Caco-2 (cell line): ENCODE measurements at regions not wholly inside any gene's neighbourhood (a gene's known extent, or its start where the extent isn't known, plus 50 kb on each side); places are given as distances from the start of the nearest gene placed in this dataset.

Experiments
- BruUV-seq: library from RNA; stranded (reverse); fragments of 400-500 nt; replicated peaks from 2 replicates; lab custom pipeline; 2021; lab: Mats Ljungman, UMichigan
- CTCF ChIA-PET: fragments of 300-600 bp; sonication (Branson Sonifier 250); formaldehyde crosslinking; loops from one replicate; lab custom pipeline; 2022; ENCODE audit warnings: antibody characterized with exemption; lab: Charles Lee
- POLR2A ChIA-PET: fragments of 300-600 bp; sonication (Branson Sonifier 250); formaldehyde crosslinking; loops from one replicate; lab custom pipeline; 2022; ENCODE audit warnings: antibody characterized with exemption; lab: Charles Lee
- DNase-seq, 2 experiments: peaks; one replicate each; pipeline versions ENCODE4 v3.0.0 to v3.0.0-alpha.2; 2020 to 2022
- H3K27me3 ChIP-seq: replicated peaks from 2 replicates; pipeline ENCODE4 v1.6.0; 2011; ENCODE audit warnings: low read length; ENCODE audit not compliant: control insufficient read depth, insufficient read depth
- H3K36me3 ChIP-seq: 2 replicates; pipeline ENCODE4 v1.5.1; 2011; ENCODE audit warnings: low read length; ENCODE audit not compliant: control insufficient read depth, insufficient read depth
- H3K4me1 ChIP-seq: fragments of 250-450 bp; sonication (Bioruptor Pico); 2 replicates; pipeline ENCODE4 v1.5.1; 2020; ENCODE audit warnings: mild to moderate bottlenecking
- H3K4me3 ChIP-seq: 2 replicates; pipeline ENCODE4 v1.5.1; 2011; ENCODE audit warnings: low read depth, mild to moderate bottlenecking, control low read depth, low read length
- H3K9me3 ChIP-seq: fragments of 250-450 bp; sonication (Bioruptor Pico); 2 replicates; pipeline ENCODE4 v1.5.1; 2020; ENCODE audit warnings: mild to moderate bottlenecking, moderate library complexity
- H3K27ac Mint-ChIP-seq: one replicate; pipeline ENCODE4 v1.8.0; 2022; ENCODE audit warnings: mixed read lengths; ENCODE audit not compliant: unreplicated experiment
- H3K27me3 Mint-ChIP-seq: one replicate; pipeline ENCODE4 v1.8.0; 2022; ENCODE audit warnings: mixed read lengths; ENCODE audit not compliant: insufficient read depth, unreplicated experiment
- H3K36me3 Mint-ChIP-seq: one replicate; pipeline ENCODE4 v1.8.0; 2022; ENCODE audit warnings: mild to moderate bottlenecking, mixed read lengths; ENCODE audit not compliant: insufficient read depth, unreplicated experiment
- H3K4me1 Mint-ChIP-seq: one replicate; pipeline ENCODE4 v1.8.0; 2022; ENCODE audit warnings: low read depth, mixed read lengths; ENCODE audit not compliant: unreplicated experiment
- H3K4me3 Mint-ChIP-seq: one replicate; pipeline ENCODE4 v1.8.0; 2022; ENCODE audit warnings: mild to moderate bottlenecking, moderate library complexity, mixed read lengths; ENCODE audit not compliant: unreplicated experiment
- H3K9me3 Mint-ChIP-seq: one replicate; pipeline ENCODE4 v1.8.0; 2022; ENCODE audit warnings: mixed read lengths; ENCODE audit not compliant: unreplicated experiment
- intact Hi-C: fragments of 100-400 bp; cut with micrococcal nuclease; formaldehyde crosslinking; loops from one replicate; pipeline ENCODE4 v1.10.0; 2022; ENCODE audit not compliant: unreplicated experiment
- TF ChIP-seq, protein P1 (sequence below), 2 experiments: fragments of 200-600 bp in 1 of 2; IDR thresholded peaks; 1 replicate in 1 of 2; 2 replicates in 1 of 2; pipeline versions ENCODE4 v1.5.1 to v1.8.0; 2011 to 2022; ENCODE audit warnings: antibody characterized with exemption in 1 of 2, control low read depth in 1 of 2, inconsistent platforms in 1 of 2, low read depth in 1 of 2, low read length in 1 of 2, mild to moderate bottlenecking in 1 of 2, moderate library complexity in 1 of 2; ENCODE audit not compliant: insufficient read depth in 1 of 2, severe bottlenecking in 1 of 2, unreplicated experiment in 1 of 2

DNA sequence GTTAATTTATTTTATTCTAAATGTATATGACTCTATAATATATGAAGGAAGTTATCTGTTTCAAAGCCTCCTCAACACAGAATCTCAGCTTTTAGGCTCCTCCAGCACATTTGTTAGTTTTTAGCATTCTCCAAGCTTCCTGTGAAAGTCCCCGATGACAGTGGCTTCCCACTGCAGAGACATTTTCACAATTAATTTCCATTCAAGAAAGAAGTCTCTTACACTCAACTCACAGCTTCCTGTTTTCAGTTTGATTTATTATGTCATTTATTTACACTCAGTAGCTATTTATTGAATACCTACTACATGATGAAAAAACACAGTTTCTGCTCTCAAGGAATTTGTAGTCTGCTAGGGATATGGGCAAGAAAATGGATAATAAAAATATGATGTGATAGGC is 2228.2 kb upstream of the WWC1 start:
- Histone ChIP-seq H3K36me3 (no peaks in the 10 kb centered on the region), H3K27me3 (no peaks in the 10 kb centered on the region), H3K4me1 (no peaks in the 10 kb centered on the region), H3K4me3 (no peak overlapping the region), H3K9me3 (no peaks in the 10 kb centered on the region)
- Mint-ChIP-seq H3K4me3 (no peak overlapping the region), H3K36me3 (no peaks in the 10 kb centered on the region), H3K27ac (no peak overlapping the region), H3K27me3 (no peaks in the 10 kb centered on the region), H3K4me1 (no peaks in the 10 kb centered on the region), H3K9me3 (no peaks in the 10 kb centered on the region)
- TF ChIP-seq, protein P1, sequence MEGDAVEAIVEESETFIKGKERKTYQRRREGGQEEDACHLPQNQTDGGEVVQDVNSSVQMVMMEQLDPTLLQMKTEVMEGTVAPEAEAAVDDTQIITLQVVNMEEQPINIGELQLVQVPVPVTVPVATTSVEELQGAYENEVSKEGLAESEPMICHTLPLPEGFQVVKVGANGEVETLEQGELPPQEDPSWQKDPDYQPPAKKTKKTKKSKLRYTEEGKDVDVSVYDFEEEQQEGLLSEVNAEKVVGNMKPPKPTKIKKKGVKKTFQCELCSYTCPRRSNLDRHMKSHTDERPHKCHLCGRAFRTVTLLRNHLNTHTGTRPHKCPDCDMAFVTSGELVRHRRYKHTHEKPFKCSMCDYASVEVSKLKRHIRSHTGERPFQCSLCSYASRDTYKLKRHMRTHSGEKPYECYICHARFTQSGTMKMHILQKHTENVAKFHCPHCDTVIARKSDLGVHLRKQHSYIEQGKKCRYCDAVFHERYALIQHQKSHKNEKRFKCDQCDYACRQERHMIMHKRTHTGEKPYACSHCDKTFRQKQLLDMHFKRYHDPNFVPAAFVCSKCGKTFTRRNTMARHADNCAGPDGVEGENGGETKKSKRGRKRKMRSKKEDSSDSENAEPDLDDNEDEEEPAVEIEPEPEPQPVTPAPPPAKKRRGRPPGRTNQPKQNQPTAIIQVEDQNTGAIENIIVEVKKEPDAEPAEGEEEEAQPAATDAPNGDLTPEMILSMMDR (IDR thresholded peaks at IDR 0.05; ENCODE audit: insufficient read depth in 1 of 2, low read depth in 1 of 2, low read length in 1 of 2, severe bottlenecking in 1 of 2, unreplicated experiment in 1 of 2) = no peak
- intact Hi-C loops = no loop called here
- ChIA-PET CTCF (no interaction called here), POLR2A (no interaction called here)
- BruUV-seq = no TSS peak
- DNase-seq = no peak

DNA sequence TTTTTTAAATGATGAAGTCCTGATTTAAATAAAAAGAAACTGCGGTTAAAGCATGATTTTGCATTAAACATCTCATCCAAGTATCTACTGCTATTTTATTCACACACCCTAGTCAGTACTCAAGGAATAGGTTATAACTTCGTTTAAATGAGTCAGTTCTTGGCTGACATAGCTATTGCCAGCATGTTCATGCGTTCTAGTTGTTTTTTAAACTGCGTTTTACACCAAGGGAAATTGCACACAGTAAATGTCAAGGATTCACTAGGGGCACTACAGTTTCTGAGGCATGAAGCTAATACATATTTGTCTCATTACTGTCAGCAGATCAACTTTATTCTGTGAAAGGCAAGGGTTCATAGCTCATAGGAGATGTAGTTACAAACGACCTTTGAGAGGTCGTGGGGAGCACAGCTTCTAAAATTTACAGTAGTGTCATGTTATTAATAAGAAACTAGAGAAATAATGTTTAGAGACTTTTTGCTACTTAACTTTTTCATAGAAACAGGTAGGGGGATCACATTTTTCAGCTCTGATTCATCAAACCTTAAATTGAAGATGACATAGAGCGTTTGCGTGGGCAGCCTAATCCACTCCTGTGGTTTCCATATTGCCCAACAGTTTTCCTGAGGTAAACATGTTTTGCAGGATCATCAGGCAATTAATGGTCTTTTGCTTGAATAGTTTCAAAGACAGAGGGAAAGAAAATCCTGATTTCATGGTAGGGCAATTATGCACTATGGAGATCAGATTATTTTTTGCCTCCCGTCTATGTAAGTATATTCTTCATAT is 2222.7 kb upstream of the WWC1 start:
- H3K36me3 Mint-ChIP-seq = no peaks in the 10 kb centered on the region
- H3K4me1 Mint-ChIP-seq = no peaks in the 10 kb centered on the region
- H3K36me3 ChIP-seq = no peaks in the 10 kb centered on the region
- peaks cover 3% of the 10 kb centered on the region for H3K27me3 Mint-ChIP-seq
- intact Hi-C loops = no loop called here
- no peaks in the 10 kb centered on the region for H3K27me3 ChIP-seq
- BruUV-seq = no TSS peak
- H3K9me3 ChIP-seq = no peaks in the 10 kb centered on the region
- POLR2A ChIA-PET = no interaction called here
- peaks cover 10% of the 10 kb centered on the region for H3K9me3 Mint-ChIP-seq
- TF ChIP-seq, protein P1 (IDR thresholded peaks at IDR 0.05; ENCODE audit: insufficient read depth in 1 of 2, low read depth in 1 of 2, low read length in 1 of 2, severe bottlenecking in 1 of 2, unreplicated experiment in 1 of 2) = no peak
- no peaks in the 10 kb centered on the region for H3K4me1 ChIP-seq
- no peak overlapping the region for H3K4me3 Mint-ChIP-seq
- no peak for DNase-seq
- no peak overlapping the region for H3K27ac Mint-ChIP-seq
- CTCF ChIA-PET = interaction anchor here (0.5 kb wide), 1 partner anchor 135 kb away, joined by 3 read pairs; no protein-coding TSS in a partner anchor
- H3K4me3 ChIP-seq = no peak overlapping the region

DNA sequence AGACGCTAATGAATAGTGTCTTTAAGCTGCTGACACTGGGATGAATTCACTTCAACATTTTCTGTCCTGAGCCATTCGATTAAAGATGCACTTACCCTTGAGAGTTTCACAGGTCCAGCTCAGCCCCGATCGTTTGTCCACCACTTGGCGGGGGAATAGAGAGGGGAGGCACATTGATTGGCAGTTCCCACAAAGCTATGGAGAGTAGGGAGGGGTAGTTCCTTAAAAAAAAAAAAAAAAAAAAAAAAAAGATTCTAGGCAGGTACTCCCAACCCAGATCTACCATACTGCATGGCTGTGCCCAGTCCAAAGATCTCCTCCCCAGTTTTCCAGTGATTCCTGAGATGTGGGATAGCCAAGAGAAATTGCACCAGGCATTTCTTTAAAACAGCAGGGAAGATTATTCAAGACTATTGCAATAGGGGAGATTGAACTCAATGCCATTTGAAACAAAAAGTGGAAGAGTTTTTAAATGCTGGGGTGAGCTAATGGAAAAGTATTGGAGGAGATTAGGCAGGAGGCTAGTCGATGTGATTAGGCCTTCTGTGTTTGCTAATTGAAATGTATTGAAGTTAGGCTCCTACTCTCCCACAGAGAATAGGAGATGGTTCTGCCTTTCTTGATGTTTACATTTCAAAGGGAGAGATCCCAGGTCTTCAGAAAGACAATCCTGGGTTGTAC is 2217.4 kb upstream of the WWC1 start:
- no peak for DNase-seq
- no TSS peak for BruUV-seq
- no peak overlapping the region for H3K4me3 ChIP-seq
- H3K9me3 ChIP-seq = no peaks in the 10 kb centered on the region
- Mint-ChIP-seq H3K4me1 (no peaks in the 10 kb centered on the region), H3K36me3 (no peaks in the 10 kb centered on the region), H3K27me3 (peaks cover 3% of the 10 kb centered on the region), H3K4me3 (no peak overlapping the region), H3K9me3 (peaks cover 10% of the 10 kb centered on the region), H3K27ac (no peak overlapping the region)
- TF ChIP-seq, protein P1 (IDR thresholded peaks at IDR 0.05; ENCODE audit: insufficient read depth in 1 of 2, low read depth in 1 of 2, low read length in 1 of 2, severe bottlenecking in 1 of 2, unreplicated experiment in 1 of 2) = no peak
- ChIA-PET POLR2A (no interaction called here), CTCF (no interaction called here)
- H3K27me3 ChIP-seq = no peaks in the 10 kb centered on the region
- H3K4me1 ChIP-seq = no peaks in the 10 kb centered on the region
- intact Hi-C loops = no loop called here
- no peaks in the 10 kb centered on the region for H3K36me3 ChIP-seq
